Spleen (tissue), 7 donors: ENCODE measurements at regions not wholly inside any gene's neighbourhood (a gene's known extent, or its start where the extent isn't known, plus 50 kb on each side); places are given as distances from the start of the nearest gene placed in this dataset.

Source experiments
- CTCF ChIP-seq, 11 experiments: fragments of 200-600 bp in 7 of 11; fragments of 450-650 bp in 4 of 11; sonication (generic) in 4 of 11; IDR thresholded peaks in 8 of 11; conservative IDR thresholded peaks in 3 of 11; 1 replicate in 7 of 11; 2 replicates in 4 of 11; pipeline versions ENCODE4 v1.4.0 to v1.8.0; 2016 to 2021; ENCODE audit warnings: antibody characterized with exemption in 11 of 11, inconsistent platforms in 4 of 11, mild to moderate bottlenecking in 1 of 11
- POLR2AphosphoS5 ChIP-seq, 3 donors: sonication (generic); formaldehyde crosslinking; IDR thresholded peaks; one replicate each; pipeline ENCODE4 v1.5.1; 2017; ENCODE audit warnings: antibody characterized with exemption in 3 of 3
- donor health status: DM: no; HTN: no; CAD: no; lungs with moderate emphysema.
- donor health status: DM: no; HTN: no; CAD: no.
- donor health status: DM: no; HTN: no; CAD: no.

DNA sequence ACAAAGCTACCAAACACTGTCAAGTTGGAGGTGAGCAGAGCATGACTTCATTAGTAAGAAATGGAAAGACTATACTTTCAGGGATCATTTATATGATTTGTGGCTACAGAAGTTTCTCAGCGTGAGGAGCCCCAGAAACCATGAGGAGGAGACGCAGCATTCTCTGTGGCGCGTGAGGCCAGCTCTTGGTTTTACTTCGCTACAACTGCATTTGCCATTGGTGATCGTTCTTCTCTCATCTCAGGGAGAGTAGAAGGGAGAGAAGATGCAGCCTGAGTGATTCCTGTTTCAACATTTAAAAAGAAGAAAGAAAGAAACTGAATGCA is 94.5 kb upstream of the ATP1A1 start:
- no peak for TF ChIP-seq CTCF (IDR thresholded peaks at IDR 0.05 in 8 of 11, conservative IDR thresholded peaks at IDR 0.05 in 3 of 11)
- TF ChIP-seq POLR2AphosphoS5 (IDR thresholded peaks at IDR 0.05) = no peak
